Limb (tissue), 2 donors: ENCODE measurements at regions not wholly inside any gene's neighbourhood (a gene's known extent, or its start where the extent isn't known, plus 50 kb on each side); places are given as distances from the start of the nearest gene placed in this dataset.
A peak's percentile ranks its signal among the peaks of the same experiment; 100 is the strongest.

Experiments used
- DNase-seq, 2 donors: peaks; one replicate each; pipeline ENCODE4 v3.0.0-alpha.2; 2016; ENCODE audit errors: extremely low spot score in 2 of 2

- no peak for DNase-seq
Observed at GRCh38 chr21:27722095-27722494, 755.2 kb upstream of the ADAMTS5 start.

GRCh38 chr21:27721675-27722074 lies 754.8 kb upstream of the ADAMTS5 start:
- no peak for DNase-seq

- no peak for DNase-seq
Observed at GRCh38 chr21:27719226-27719625, 752.3 kb upstream of the ADAMTS5 start.

GRCh38 chr21:27715131-27715530 lies 748.2 kb upstream of the ADAMTS5 start:
- no peak for DNase-seq

GRCh38 chr21:27713154-27714109 lies 746.5 kb upstream of the ADAMTS5 start:
- no peak for DNase-seq

- DNase-seq: no peak
Observed at GRCh38 chr21:27704567-27705166, 737.8 kb upstream of the ADAMTS5 start.

GRCh38 chr21:27703791-27704190 lies 736.9 kb upstream of the ADAMTS5 start:
- DNase-seq: no peak

- DNase-seq: peak; percentile 92
Observed at GRCh38 chr21:27700974-27701614, 734.2 kb upstream of the ADAMTS5 start.

GRCh38 chr21:27695246-27695645 lies 728.4 kb upstream of the ADAMTS5 start:
- no peak for DNase-seq

- DNase-seq: no peak
Observed at GRCh38 chr21:27694667-27695066, 727.8 kb upstream of the ADAMTS5 start.

- DNase-seq: no peak
Observed at GRCh38 chr21:27693376-27693775, 726.5 kb upstream of the ADAMTS5 start.

GRCh38 chr21:27691516-27691915 lies 724.6 kb upstream of the ADAMTS5 start:
- DNase-seq: no peak

GRCh38 chr21:27691006-27691405 lies 724.1 kb upstream of the ADAMTS5 start:
- no peak for DNase-seq

- DNase-seq: no peak
Observed at GRCh38 chr21:27690426-27690825, 723.5 kb upstream of the ADAMTS5 start.

GRCh38 chr21:27688773-27689172 lies 721.9 kb upstream of the ADAMTS5 start:
- DNase-seq: no peak

- no peak for DNase-seq
Observed at GRCh38 chr21:27683292-27683691, 716.4 kb upstream of the ADAMTS5 start.

- DNase-seq: no peak
Observed at GRCh38 chr21:27681841-27682240, 715.0 kb upstream of the ADAMTS5 start.

GRCh38 chr21:27681038-27681437 lies 714.1 kb upstream of the ADAMTS5 start:
- DNase-seq: no peak

GRCh38 chr21:27680181-27680580 lies 713.3 kb upstream of the ADAMTS5 start:
- DNase-seq: no peak

GRCh38 chr21:27678511-27678910 lies 711.6 kb upstream of the ADAMTS5 start:
- DNase-seq: no peak

- DNase-seq: no peak
Observed at GRCh38 chr21:27677546-27677945, 710.7 kb upstream of the ADAMTS5 start.

GRCh38 chr21:27675306-27675705 lies 708.4 kb upstream of the ADAMTS5 start:
- no peak for DNase-seq
